GM12875 (cell line): ENCODE measurements at regions not wholly inside any gene's neighbourhood (a gene's known extent, or its start where the extent isn't known, plus 50 kb on each side); places are given as distances from the start of the nearest gene placed in this dataset.

Experiments used
- H3K4me3 ChIP-seq: one replicate; pipeline ENCODE4 v1.5.1; 2011; ENCODE audit warnings: low read depth, low read length, control low read depth
- TF ChIP-seq, protein P1 (sequence below): IDR thresholded peaks from 2 replicates; pipeline ENCODE4 v1.5.1; 2011; ENCODE audit warnings: low read depth, mild to moderate bottlenecking, control low read depth, inconsistent platforms, low read length, moderate library complexity, borderline replicate concordance; ENCODE audit not compliant: insufficient read depth

DNA sequence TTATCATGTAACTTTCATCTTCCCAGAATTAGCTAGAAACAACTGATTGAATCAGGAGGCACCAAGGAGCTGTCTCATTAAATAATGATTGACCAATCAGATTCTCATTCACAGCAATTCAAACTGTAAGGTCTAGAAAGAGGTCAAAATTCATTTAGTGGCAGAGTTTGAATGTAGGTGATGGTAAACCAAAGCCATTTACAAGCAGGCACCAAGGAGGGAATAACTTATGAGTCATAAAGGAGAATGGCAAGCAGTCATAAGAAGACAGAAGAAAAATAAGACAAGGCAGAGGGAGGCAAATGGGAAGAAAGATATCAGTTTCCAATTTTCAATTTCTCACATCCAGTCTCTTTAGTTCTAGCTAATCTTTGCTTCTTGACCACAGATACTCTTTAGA, 52.9 kb upstream of the DEFB112 start:
- TF ChIP-seq, protein P1, sequence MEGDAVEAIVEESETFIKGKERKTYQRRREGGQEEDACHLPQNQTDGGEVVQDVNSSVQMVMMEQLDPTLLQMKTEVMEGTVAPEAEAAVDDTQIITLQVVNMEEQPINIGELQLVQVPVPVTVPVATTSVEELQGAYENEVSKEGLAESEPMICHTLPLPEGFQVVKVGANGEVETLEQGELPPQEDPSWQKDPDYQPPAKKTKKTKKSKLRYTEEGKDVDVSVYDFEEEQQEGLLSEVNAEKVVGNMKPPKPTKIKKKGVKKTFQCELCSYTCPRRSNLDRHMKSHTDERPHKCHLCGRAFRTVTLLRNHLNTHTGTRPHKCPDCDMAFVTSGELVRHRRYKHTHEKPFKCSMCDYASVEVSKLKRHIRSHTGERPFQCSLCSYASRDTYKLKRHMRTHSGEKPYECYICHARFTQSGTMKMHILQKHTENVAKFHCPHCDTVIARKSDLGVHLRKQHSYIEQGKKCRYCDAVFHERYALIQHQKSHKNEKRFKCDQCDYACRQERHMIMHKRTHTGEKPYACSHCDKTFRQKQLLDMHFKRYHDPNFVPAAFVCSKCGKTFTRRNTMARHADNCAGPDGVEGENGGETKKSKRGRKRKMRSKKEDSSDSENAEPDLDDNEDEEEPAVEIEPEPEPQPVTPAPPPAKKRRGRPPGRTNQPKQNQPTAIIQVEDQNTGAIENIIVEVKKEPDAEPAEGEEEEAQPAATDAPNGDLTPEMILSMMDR, result no peak
- H3K4me3 ChIP-seq, result no peak overlapping the region

DNA sequence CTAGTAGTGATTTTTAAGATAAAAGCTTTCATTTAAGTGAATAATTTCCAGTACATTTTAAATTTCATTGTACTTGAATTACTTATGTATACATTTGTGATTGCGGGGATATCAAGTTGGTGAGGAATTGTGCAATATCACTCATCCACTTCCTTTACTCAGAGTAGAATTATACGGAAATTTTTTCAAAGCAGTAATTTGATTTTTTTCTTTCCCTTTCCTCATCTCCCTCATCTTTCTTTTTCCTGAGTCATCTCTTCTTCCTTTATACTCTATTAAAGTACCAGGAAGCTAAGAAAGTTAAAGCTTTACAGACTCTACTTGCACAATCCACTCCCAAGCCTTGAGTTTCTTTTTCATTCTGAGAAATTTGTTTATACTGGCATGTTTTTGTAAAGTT, 60.9 kb upstream of the DEFB112 start:
- TF ChIP-seq, protein P1, result no peak
- no peak overlapping the region for H3K4me3 ChIP-seq

DNA sequence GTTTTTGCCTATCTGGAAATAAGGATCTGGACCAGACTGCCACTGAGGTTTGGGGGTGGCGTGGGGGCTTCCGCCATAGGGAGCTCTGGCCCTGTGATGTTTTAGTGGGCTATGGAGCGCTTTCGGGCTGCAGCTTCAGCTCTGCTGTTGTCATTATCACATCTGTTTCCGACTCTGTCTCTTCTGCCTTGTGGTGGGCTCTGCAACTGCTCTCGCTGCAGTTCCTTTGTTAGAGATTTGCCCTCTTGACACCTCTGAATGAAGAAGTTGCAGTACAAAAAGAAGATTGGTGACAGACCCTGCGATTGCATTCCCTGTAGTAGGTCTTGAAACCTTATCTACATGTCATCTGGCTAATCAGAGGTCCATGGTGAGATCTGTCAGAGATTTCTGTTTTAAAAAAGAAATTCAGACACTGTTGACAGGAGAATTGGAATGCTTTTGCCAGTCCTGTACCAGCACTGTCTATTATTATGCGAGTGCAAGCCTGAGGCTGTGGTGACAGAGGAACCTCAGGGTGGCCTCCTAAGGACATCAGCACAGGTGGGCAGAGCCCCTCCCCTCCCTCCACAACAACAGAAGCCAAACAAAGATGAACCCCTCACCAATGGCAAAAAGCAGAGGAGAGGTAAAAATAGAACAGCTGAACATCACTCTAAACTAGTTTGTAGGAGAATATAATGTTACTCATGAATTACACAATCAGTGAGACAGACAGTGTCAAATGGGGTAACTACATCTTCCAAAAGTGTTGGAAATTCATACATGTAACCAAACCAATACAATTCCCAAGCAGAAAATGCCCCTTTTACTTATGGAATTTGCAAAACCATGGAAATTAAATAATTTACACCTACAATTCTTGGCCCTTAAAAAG, 63.5 kb upstream of the DEFB112 start:
- no peak overlapping the region for H3K4me3 ChIP-seq
- TF ChIP-seq, protein P1, result no peak

DNA sequence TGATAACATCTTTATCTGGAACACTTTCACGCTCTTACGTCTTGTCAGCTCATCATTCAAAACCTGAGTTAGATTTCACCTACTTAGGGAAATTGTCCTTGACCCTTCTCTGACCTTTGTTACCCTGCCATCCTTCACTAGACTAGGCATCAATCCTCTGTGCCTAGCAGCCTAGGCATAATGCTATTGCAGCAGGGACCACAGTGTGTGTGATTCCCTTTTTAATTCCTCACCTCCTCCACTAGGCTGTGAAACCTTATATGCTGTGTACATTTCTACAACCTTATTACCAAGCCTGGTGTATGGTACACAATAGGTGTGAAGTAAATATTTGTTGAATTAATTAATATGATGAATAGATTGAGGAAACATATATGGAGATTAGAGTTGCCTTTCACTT, 66.7 kb upstream of the DEFB112 start:
- TF ChIP-seq, protein P1, result no peak
- no peak overlapping the region for H3K4me3 ChIP-seq

DNA sequence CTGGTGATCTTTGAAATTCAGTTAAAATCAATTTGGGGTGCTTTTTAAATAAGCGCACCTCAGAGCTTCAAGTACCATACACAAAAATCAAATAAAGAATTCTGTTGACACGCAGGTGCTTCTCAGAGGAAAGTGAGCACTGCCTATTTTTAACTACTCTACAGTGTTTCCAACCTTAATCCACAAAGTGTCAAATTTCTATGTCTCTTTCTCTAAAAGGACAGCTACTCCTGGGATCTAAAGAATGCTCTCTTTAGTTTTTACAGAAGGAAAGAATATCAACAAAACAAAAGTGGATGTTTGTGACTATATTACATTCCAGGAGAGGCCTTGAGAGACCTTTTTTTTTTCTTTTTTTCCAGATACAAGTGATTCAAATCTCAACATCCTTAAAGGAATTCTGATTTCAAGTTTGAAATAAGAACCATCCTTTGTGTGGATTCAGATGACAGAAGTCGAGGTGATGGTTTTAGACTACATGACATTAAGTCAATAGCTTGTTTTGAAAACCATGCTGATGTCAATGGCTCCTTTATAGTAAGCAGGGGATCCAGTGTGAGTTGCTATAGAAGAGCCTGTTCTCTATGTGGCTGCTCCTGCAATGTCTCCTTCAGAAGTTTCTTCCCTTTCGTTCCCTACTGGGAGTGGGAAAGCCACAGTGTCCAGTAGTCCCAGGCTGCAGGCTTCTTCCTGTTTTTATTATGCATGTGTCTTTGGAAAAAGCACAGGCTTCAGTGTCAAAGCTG, 67.2 kb upstream of the DEFB112 start:
- H3K4me3 ChIP-seq, result no peak overlapping the region
- TF ChIP-seq, protein P1, result no peak

DNA sequence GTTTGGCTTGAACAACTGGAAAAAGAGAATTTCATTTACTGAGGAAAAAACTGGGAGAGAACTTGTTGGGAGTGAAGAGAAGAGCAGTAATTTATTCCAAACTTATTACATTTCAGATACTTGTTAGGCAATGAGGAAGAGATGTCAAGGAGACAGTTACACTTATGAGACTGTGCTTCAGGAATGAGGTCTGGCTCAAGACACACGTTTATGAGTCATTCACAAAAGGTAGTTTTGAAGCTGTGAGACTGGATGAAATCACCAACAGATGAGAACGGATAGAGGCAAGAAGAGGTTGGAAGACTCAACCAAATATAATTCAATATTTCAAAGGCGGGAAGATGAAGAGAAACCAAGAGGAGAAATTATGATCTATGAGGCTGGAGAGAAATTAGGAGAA, 70.6 kb upstream of the DEFB112 start:
- TF ChIP-seq, protein P1, result no peak
- no peak overlapping the region for H3K4me3 ChIP-seq
